DND-41 (cell line): ENCODE measurements at regions not wholly inside any gene's neighbourhood (a gene's known extent, or its start where the extent isn't known, plus 50 kb on each side); places are given as distances from the start of the nearest gene placed in this dataset.
"Not testable (repeated sequence)": the region's sequence is repeated elsewhere in the genome, so short reads cannot be mapped to it uniquely, and the experiment has no call there.

Experiments used
- ATAC-seq: fragments of 200-7000 bp; cut with Tn5 transposase; 3 replicates; pipeline ENCODE4 v1.9.1; 2021; ENCODE audit warnings: low read depth; ENCODE audit not compliant: insufficient read depth
- DNase-seq: peaks from one replicate; pipeline ENCODE4 v3.0.0-alpha.2; 2020
- H2AFZ ChIP-seq: 2 replicates; pipeline ENCODE4 v1.6.0; 2012; ENCODE audit warnings: low read depth, low read length
- H3K27ac ChIP-seq: 2 replicates; pipeline ENCODE4 v1.5.1; 2012; ENCODE audit warnings: low read length, inconsistent platforms
- H3K27me3 ChIP-seq: fragments of 200-600 bp; sonication (generic); 2 replicates; pipeline ENCODE4 v1.6.0; 2012; ENCODE audit warnings: low read length, mild to moderate bottlenecking, inconsistent platforms; ENCODE audit not compliant: insufficient read depth, poor library complexity
- H3K36me3 ChIP-seq: 2 replicates; pipeline ENCODE4 v1.5.1; 2012; ENCODE audit warnings: low read length, inconsistent platforms; ENCODE audit not compliant: insufficient read depth
- H3K4me1 ChIP-seq: 2 replicates; pipeline ENCODE4 v1.5.1; 2012; ENCODE audit warnings: mild to moderate bottlenecking, low read length; ENCODE audit not compliant: insufficient read depth
- H3K4me2 ChIP-seq: 2 replicates; pipeline ENCODE4 v1.6.0; 2012; ENCODE audit warnings: mild to moderate bottlenecking, moderate library complexity, low read length, inconsistent platforms; ENCODE audit not compliant: insufficient read depth
- H3K4me3 ChIP-seq, 2 experiments: fragments of 200-600 bp in 1 of 2; shearing (Covaris generic) in 1 of 2; 2 replicates each; pipeline ENCODE4 v1.5.1; 2012 to 2016; ENCODE audit warnings: inconsistent platforms in 2 of 2, low read length in 2 of 2, mild to moderate bottlenecking in 2 of 2, low read depth in 1 of 2, moderate library complexity in 1 of 2
- H3K79me2 ChIP-seq: 2 replicates; pipeline ENCODE4 v1.6.0; 2012; ENCODE audit warnings: low read length, inconsistent platforms; ENCODE audit not compliant: insufficient read depth
- H3K9ac ChIP-seq: 2 replicates; pipeline ENCODE4 v1.6.0; 2012; ENCODE audit warnings: low read depth, mild to moderate bottlenecking, inconsistent platforms, low read length, moderate library complexity
- H3K9me3 ChIP-seq: 2 replicates; pipeline ENCODE4 v1.5.1; 2012; ENCODE audit warnings: low read length, moderate library complexity, mild to moderate bottlenecking, inconsistent platforms; ENCODE audit not compliant: insufficient read depth, severe bottlenecking
- H4K20me1 ChIP-seq: 2 replicates; pipeline ENCODE4 v1.6.0; 2012; ENCODE audit warnings: low read length; ENCODE audit not compliant: insufficient read depth

- H3K9ac ChIP-seq, H2AFZ ChIP-seq, H3K27ac ChIP-seq, H3K27me3 ChIP-seq, H3K9me3 ChIP-seq, H3K36me3 ChIP-seq, H3K79me2 ChIP-seq, H3K4me3 ChIP-seq, ATAC-seq, H3K4me1 ChIP-seq, H3K4me2 ChIP-seq, DNase-seq, H4K20me1 ChIP-seq: not testable (repeated sequence)
Observed at GRCh38 chr5:34354440-34354839, 301.7 kb upstream of the RAI14 start.

DNA sequence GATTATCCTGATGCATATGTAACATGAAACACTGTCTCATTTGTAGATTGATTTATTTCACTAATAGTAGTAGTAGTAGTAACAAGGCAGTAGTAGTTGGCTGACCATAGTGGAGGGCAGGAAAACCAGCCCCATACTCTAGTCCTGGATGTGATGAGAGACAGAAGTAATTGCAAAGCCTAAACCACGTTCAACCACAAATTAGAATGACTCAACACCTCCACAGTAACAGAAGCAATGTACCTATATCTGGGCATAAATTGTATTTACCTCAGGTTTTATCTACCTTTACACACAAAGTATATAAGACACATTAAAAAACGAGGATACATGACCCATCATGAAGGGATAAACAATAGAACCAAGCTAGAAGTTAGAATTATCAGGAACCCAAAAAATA is 284.7 kb upstream of the RAI14 start:
- not testable (repeated sequence) for H3K4me2 ChIP-seq, H2AFZ ChIP-seq, DNase-seq, H3K27ac ChIP-seq, H3K4me3 ChIP-seq, H3K4me1 ChIP-seq, H3K27me3 ChIP-seq, ATAC-seq, H3K9ac ChIP-seq, H3K36me3 ChIP-seq, H3K9me3 ChIP-seq, H3K79me2 ChIP-seq, H4K20me1 ChIP-seq

DNA sequence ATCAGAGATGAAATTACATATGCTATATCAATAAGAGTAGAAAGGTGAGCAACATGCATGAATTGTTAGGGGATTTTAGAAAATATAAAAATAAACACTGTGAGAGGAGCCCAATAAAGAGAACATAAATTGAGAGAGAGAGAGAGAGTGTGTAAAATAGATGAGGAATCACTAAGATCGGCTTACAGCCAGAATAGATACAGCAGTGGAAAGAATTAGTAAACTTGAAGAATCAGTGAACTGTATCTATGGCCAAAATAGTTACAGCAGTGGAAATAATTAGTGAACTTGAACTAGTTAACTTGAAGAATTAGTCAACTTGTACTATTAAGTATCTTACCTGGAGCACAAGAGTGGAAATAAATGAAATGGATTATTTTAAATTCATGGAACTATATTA is 284.3 kb upstream of the RAI14 start:
- H3K27me3 ChIP-seq, ATAC-seq, H3K27ac ChIP-seq, H3K9me3 ChIP-seq, H3K79me2 ChIP-seq, H3K9ac ChIP-seq, H3K4me1 ChIP-seq, H3K4me3 ChIP-seq, H2AFZ ChIP-seq, H3K36me3 ChIP-seq, H4K20me1 ChIP-seq, DNase-seq, H3K4me2 ChIP-seq: not testable (repeated sequence)

DNA sequence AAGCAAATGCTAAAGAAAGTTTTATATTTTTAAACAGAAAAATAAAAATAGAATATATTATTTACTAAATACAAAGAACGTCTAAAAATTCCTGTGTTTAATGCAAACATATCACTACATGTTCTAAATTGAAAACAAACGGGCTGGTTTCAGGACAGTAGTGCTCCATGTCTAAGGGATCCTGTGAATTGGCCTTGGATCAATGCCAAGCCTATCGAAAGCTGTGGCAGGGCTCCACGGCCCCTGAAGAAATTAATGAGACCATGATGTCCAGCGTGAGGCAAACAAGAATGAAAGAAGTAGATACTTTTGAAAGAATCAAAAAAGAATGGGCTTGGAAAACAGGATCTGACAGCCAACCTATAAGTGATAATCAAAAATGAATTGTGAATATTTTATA is 283.4 kb upstream of the RAI14 start:
- not testable (repeated sequence) for H2AFZ ChIP-seq, H3K4me1 ChIP-seq, H4K20me1 ChIP-seq, H3K9ac ChIP-seq, H3K27me3 ChIP-seq, H3K9me3 ChIP-seq, H3K27ac ChIP-seq, H3K4me3 ChIP-seq, H3K79me2 ChIP-seq, ATAC-seq, H3K36me3 ChIP-seq, DNase-seq, H3K4me2 ChIP-seq

- H3K79me2 ChIP-seq, H3K4me2 ChIP-seq, H3K27ac ChIP-seq, H3K4me1 ChIP-seq, ATAC-seq, H3K4me3 ChIP-seq, H4K20me1 ChIP-seq, H2AFZ ChIP-seq, H3K27me3 ChIP-seq, H3K9ac ChIP-seq, H3K36me3 ChIP-seq, DNase-seq, H3K9me3 ChIP-seq: not testable (repeated sequence)
Observed at GRCh38 chr5:34377651-34378050, 278.5 kb upstream of the RAI14 start.

DNA sequence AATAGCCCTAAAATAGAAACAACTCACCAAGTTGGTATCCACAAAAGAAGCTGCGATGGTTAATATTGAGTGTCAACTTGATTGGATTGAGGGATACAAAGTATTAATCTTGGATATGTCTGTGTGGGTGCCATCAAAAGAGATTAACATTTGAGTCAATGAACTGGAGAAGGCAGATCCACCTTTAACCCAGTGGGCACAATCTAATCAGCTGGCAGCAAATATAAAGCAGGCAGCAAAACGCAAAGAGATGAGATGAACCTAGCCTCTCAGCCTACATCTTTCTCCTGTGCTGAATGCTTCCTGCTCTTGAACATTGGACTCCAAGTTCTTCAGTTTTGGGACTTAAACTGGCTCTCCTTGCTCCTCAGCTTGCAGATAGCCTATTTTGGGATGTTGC is 277.6 kb upstream of the RAI14 start:
- H3K9ac ChIP-seq, DNase-seq, H3K9me3 ChIP-seq: not testable (repeated sequence)

GRCh38 chr5:34388754-34389153 is 267.4 kb upstream of the RAI14 start:
- not testable (repeated sequence) for H3K27me3 ChIP-seq, H2AFZ ChIP-seq, ATAC-seq, H3K27ac ChIP-seq, DNase-seq, H3K9me3 ChIP-seq, H4K20me1 ChIP-seq, H3K36me3 ChIP-seq, H3K9ac ChIP-seq, H3K4me2 ChIP-seq, H3K4me1 ChIP-seq, H3K79me2 ChIP-seq, H3K4me3 ChIP-seq

More for the DNA sequence above, 277.6 kb upstream of the RAI14 start:
- ATAC-seq, H3K27me3 ChIP-seq, H3K36me3 ChIP-seq, H3K4me1 ChIP-seq, H2AFZ ChIP-seq, H4K20me1 ChIP-seq, H3K4me3 ChIP-seq, H3K79me2 ChIP-seq, H3K4me2 ChIP-seq, H3K27ac ChIP-seq: not testable (repeated sequence)
